Mucosa of stomach (tissue), 1 donor: ENCODE measurements at regions not wholly inside any gene's neighbourhood (a gene's known extent, or its start where the extent isn't known, plus 50 kb on each side); places are given as distances from the start of the nearest gene placed in this dataset.

ENCODE experiments used
- H3K27me3 ChIP-seq: one replicate; pipeline ENCODE4 v1.7.0; 2013; ENCODE audit warnings: mild to moderate bottlenecking, low read length; ENCODE audit not compliant: control insufficient read depth, insufficient read depth
- H3K36me3 ChIP-seq: one replicate; pipeline ENCODE4 v1.7.0; 2013; ENCODE audit warnings: low read length; ENCODE audit not compliant: control insufficient read depth, insufficient read depth
- H3K4me1 ChIP-seq: one replicate; pipeline ENCODE4 v1.7.0; 2013; ENCODE audit warnings: mild to moderate bottlenecking, low read length; ENCODE audit not compliant: control insufficient read depth, insufficient read depth
- H3K4me3 ChIP-seq: one replicate; pipeline ENCODE4 v1.7.0; 2013; ENCODE audit warnings: low read length
- H3K9ac ChIP-seq: one replicate; pipeline ENCODE4 v1.7.0; 2013; ENCODE audit warnings: mild to moderate bottlenecking, low read length, moderate library complexity
- H3K9me3 ChIP-seq: one replicate; pipeline ENCODE4 v1.7.0; 2013; ENCODE audit warnings: mild to moderate bottlenecking, low read length, moderate library complexity; ENCODE audit not compliant: control insufficient read depth
- donor health status: Pancreatic carcinoma.

DNA sequence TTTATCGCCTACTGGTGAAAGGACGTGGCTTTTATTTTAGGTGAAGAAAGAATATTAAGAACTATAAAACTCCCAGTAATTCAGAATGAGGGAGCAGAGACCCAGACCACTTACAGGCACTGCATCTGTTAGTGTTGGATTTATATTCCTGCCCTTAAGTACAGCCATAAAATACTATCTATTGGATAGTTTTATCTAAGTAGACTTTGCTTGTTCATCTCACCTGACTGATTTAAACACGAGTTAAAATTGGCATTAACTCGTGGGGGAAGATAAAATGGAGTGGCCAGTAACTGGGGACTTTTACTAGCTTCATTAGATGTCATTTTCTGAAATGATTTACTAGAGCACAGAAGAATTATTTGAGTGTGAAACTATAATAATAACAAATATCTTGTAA is 1377.5 kb upstream of the TMEM132C start:
- no peak overlapping the region for H3K4me3 ChIP-seq
- H3K4me1 ChIP-seq, result no peaks in the 10 kb centered on the region
- no peaks in the 10 kb centered on the region for H3K9me3 ChIP-seq
- no peak overlapping the region for H3K9ac ChIP-seq
- H3K36me3 ChIP-seq, result no peaks in the 10 kb centered on the region
- H3K27me3 ChIP-seq, result no peaks in the 10 kb centered on the region

DNA sequence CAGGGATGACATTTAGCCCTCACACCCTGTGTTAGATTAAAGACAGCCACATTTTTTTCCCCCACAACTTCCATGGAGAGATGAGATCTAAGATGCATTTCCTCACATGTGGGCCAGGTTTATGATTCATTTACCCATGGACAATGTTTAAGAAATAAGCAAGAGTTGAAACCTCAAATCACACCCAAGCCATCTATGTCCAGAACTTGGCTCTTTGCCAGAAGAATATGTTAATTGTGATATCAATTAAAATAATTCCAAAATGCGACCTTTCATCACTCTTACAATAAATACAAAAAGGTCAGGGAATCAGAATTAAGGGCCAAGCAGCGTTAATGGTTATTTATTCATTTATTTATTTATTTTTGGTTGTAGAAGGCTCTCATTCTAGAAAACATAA is 1376.9 kb upstream of the TMEM132C start:
- Histone ChIP-seq H3K27me3 (no peaks in the 10 kb centered on the region), H3K36me3 (no peaks in the 10 kb centered on the region), H3K4me1 (no peaks in the 10 kb centered on the region), H3K9me3 (no peaks in the 10 kb centered on the region), H3K9ac (no peak overlapping the region), H3K4me3 (no peak overlapping the region)

DNA sequence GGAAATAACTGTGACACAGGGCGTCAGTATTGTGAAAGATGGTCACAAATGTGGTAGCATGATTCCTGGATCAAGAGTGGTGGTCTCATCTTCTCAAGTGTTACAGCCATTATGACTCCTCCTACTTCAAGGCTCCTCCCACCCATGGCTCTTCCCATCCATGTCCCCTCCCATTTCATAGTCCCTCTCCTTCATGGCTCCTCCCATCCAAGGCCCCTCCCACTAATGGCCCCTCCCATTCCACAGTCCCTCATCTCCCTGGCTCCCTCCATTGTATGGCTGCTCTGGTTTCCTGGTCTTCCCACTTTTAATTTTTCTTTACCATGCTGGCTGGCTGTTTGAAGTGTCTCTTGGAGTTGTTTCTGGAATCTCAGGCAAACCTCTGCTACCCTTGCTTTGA is 1375.2 kb upstream of the TMEM132C start:
- H3K4me1 ChIP-seq, result no peaks in the 10 kb centered on the region
- H3K27me3 ChIP-seq, result no peaks in the 10 kb centered on the region
- H3K9ac ChIP-seq, result no peak overlapping the region
- H3K9me3 ChIP-seq, result no peaks in the 10 kb centered on the region
- H3K4me3 ChIP-seq, result no peak overlapping the region
- no peaks in the 10 kb centered on the region for H3K36me3 ChIP-seq

DNA sequence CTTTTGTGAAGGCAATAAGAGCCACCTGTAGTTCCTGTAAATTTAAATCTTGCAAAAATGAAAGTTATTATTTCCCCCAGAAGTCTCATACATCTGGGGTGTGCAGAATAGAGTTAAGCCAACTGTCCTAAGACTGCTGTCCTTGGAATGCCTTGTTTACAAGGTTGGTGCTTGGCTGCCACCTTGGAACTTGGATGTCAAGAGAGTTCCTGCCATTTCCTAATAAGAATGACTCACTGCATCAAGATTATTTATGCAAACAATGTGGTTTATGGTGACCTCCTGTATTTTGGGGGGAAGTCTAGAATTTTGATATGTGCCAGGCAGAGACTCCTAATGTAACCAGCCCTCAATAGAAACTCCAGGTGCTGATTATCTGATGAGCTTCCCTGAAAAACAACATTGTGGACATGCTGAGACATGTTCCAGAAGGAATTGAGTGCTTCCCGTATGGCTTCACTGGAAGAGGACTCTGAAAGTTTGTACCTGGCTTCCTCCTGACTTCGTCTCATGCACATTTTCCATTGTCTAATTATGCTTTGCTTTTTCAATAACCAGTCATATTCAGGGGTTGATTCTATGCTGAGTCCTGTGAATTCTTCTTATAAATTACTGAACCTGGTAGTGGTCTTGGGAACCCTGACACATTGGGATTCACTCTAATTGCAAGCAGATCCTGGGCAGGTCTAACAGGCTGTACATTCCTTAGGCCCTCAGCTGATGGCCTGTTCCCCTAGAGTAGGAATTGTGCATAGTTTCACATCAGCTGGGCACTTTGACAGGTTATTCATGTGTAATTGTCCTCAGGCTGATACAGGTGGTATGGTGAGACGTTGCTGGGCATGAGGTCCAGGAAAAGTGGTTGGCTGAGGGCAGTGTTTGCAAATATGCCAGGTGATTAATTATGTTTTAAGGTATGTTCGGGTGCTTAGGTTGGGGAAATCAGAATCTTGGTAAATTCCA is 1370.7 kb upstream of the TMEM132C start:
- Histone ChIP-seq H3K36me3 (no peaks in the 10 kb centered on the region), H3K4me1 (no peaks in the 10 kb centered on the region), H3K27me3 (no peaks in the 10 kb centered on the region), H3K9me3 (no peaks in the 10 kb centered on the region), H3K4me3 (no peak overlapping the region), H3K9ac (no peak overlapping the region)

DNA sequence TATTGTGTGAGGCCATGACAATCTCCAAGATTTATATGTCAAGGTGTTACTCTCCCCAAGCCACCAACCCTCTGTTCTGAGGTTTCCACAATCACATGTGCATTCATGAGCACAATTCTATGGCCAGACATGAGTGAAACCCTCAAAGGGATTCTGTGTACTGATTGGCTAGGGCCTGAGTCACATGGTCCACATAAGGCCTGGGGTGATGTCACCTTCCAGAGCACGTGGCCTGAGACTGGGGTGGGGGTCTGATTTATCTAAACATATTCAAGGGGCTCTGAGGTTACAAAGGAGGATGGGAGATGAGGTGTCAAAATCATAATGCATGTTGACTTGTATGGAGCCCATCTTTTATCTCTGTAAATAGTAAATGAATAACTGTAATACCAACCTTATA is 1369.9 kb upstream of the TMEM132C start:
- no peak overlapping the region for H3K4me3 ChIP-seq
- H3K9ac ChIP-seq, result no peak overlapping the region
- H3K4me1 ChIP-seq, result no peaks in the 10 kb centered on the region
- no peaks in the 10 kb centered on the region for H3K27me3 ChIP-seq
- no peaks in the 10 kb centered on the region for H3K36me3 ChIP-seq
- no peaks in the 10 kb centered on the region for H3K9me3 ChIP-seq

DNA sequence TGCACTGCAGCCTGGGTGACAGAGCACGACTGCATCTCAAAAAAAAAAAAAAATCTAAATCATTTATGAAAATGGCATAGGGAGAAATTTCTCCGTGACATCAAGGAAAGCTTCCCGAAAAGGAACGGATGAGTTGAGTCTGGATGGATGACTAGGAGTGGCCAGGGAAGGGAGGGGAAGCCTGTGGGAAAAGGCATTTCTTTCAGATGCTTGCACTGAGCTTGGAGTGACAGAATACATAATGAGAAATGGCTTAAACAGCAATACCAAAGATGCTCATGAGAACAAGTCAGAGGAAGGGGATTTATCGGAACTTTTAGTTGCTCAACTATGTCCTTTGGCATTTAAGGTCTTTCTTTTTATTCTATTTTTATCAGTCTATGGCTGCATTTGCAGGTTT is 1369.2 kb upstream of the TMEM132C start:
- Histone ChIP-seq H3K4me3 (no peak overlapping the region), H3K36me3 (no peaks in the 10 kb centered on the region), H3K4me1 (no peaks in the 10 kb centered on the region), H3K9ac (no peak overlapping the region), H3K9me3 (no peaks in the 10 kb centered on the region), H3K27me3 (no peaks in the 10 kb centered on the region)

DNA sequence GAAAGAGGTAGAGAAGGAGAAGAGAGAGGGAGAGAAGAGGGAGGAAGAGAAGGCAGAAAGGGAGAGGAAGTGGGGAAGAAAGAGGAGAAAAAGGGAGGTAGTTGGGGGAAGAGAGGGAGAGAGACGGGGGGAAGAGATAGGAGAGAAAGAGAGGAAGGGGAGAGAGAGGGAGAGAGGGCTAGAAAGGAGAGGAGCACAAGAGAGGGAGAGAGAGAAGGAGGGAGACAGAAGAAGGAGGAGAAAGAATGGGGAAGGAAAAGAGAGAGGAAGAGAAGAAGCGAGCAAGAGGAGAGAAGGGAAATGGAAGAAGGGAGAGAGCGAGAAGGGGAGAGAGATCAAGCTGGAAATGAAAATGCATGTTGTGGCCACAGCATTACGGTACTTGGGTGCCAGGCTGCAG is 1368.4 kb upstream of the TMEM132C start:
- Histone ChIP-seq H3K4me3 (no peak overlapping the region), H3K9ac (no peak overlapping the region), H3K27me3 (no peaks in the 10 kb centered on the region), H3K9me3 (no peaks in the 10 kb centered on the region), H3K36me3 (no peaks in the 10 kb centered on the region), H3K4me1 (no peaks in the 10 kb centered on the region)

DNA sequence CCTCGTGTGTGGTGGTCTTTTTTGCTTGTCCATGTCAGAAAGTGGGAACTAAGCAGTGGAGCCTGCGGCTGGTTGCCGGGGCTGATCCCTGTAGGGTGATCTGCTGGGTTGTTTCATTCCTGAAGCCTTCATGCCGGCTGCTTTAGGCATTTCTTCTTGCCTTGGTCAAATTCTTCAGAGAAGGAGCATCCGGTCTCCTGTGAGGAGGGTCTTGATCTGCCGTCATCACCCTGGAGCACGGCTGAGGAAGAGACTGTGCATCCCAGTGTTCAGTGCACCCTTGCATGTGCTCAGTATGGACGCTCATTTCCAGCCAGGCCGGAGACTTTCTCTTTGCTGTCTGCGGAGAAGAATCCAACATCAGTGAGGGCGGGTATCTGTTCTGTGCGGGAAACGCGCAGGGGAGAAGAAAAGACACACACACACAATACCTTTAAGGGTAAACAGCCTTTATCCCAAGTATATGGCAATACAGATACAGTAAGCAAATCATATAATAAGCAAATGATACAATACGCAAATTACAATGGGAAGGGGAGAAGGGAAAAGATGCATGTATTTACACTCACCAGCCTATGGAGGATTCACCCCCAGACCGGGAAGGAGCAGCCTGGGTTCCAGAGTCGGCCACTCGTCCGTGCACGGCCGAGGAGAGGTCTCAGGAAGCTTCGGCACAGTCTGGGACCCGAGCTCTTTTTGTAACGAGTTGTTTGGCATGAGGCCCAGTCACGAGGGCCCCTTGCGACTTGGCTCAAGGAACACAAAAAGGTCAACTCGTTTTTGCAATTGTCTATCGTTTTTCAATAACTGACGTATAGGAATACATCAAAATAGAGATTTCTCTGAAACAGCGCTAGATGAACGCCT is 1366.8 kb upstream of the TMEM132C start:
- Histone ChIP-seq H3K4me1 (no peaks in the 10 kb centered on the region), H3K36me3 (no peaks in the 10 kb centered on the region), H3K4me3 (no peak overlapping the region), H3K9me3 (no peaks in the 10 kb centered on the region), H3K9ac (no peak overlapping the region), H3K27me3 (no peaks in the 10 kb centered on the region)

DNA sequence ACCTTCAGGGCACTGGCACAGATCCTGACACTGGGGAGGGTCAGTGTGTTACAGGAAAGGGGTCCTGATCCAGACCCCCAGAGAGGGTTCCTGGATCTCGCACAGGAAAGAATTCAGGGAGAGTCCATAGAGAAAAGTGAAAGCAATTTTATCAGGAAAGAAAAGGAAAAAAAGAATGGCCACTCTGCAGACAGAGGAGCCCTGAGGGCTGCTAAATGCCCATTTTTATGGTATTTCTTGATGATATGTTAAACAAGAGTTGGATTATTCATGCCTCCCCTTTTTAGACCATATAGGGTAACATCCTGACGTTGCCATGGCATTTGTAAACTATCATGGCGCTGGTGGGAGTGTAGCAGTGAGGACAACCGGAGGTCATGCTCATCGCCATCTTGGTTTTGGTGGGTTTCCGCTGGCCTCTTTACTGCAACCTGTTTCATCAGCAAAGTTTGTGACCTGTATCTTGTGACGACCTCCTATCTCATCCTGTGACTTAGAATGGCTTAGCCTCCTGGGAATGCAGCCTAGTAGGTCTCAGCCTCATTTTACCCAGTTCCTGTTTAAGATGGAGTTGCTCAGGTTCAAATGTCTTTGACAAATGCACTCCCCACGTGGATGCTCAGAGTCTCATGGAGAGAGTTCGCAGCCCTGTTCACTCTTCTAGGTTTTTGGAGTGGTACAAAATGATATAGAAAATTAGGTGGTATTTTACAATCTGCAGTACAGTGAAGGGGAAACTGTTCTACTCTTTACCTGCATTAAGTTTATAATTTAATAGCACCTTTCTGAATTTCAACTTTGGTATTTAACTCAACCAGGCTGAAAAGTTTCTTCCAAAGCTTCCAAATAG is 1363.7 kb upstream of the TMEM132C start:
- Histone ChIP-seq H3K9me3 (no peaks in the 10 kb centered on the region), H3K4me1 (no peaks in the 10 kb centered on the region), H3K27me3 (no peaks in the 10 kb centered on the region), H3K9ac (no peak overlapping the region), H3K4me3 (no peak overlapping the region), H3K36me3 (no peaks in the 10 kb centered on the region)

DNA sequence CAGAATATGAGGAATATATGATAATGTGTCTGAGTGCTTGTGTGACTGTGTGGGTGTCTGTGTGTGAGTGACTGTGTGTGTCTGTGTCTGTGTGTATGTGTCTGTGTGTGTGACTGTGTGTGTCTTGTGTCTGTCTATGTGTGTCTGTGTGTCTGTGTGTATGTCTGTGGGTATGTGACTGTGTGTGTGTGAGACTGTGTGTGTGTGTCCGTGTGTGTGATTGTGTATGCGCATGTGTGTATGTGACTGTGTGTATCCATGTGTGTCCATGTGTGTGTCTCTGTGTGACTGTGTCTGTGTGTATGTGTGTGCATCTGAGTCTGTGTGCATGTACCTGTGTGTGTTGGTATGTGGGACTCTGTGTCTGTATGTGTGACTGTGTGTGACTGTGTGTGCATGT is 1361.2 kb upstream of the TMEM132C start:
- Histone ChIP-seq H3K4me1 (no peaks in the 10 kb centered on the region), H3K36me3 (no peaks in the 10 kb centered on the region), H3K27me3 (no peaks in the 10 kb centered on the region), H3K9me3 (no peaks in the 10 kb centered on the region), H3K9ac (no peak overlapping the region), H3K4me3 (no peak overlapping the region)

DNA sequence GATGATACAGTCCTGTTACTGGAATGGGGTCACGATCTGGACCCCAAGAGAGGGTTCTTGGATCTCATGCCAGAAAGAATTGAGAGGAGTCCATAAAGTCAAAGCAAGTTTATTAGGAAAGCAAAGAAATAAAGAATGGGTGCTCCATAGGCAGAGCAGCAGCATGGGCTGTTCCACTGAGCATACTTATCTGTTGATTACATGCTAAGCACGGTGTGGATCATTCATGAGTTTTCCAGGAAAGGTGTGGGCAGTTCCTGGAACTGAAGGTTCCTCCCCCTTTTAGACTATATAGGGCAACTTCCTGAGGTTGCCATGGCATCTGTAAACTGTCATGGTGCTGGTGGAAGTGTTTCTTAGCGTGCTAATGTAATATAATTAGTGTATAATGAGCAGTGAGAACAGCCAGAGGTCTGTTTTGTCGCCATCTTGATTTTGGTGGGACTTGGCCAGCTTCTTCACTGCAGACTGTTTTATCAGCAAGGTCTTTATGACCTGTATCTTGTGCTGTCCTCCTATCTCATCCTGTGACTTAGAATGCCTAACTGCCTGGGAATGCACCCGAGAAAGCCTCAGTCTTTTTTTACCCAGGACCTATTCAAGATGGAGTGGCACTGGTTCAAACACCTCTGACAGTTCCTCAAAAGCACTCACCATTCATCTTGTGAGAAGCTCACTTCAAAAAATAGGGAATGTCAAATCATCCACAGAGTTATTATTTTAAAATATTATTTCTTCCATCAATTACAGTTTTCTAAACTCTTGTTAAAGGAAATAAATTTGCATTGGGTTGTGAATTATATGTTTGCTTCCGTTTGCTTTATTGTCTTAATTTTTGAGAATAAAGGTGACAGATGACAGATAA is 1358.8 kb upstream of the TMEM132C start:
- no peak overlapping the region for H3K4me3 ChIP-seq
- no peaks in the 10 kb centered on the region for H3K4me1 ChIP-seq
- no peaks in the 10 kb centered on the region for H3K27me3 ChIP-seq
- no peaks in the 10 kb centered on the region for H3K9me3 ChIP-seq
- H3K36me3 ChIP-seq, result no peaks in the 10 kb centered on the region
- H3K9ac ChIP-seq, result no peak overlapping the region
